K562 (cell line): ENCODE measurements at regions not wholly inside any gene's neighbourhood (a gene's known extent, or its start where the extent isn't known, plus 50 kb on each side); places are given as distances from the start of the nearest gene placed in this dataset.

Source experiments
- CBFB ChIP-seq: sonication (generic); formaldehyde crosslinking; IDR thresholded peaks from 2 replicates; pipeline ENCODE4 v1.4.0; 2020; ENCODE audit warnings: mild to moderate bottlenecking, missing genetic modification reagents
- DPF2 ChIP-seq: fragments of 450-650 bp; IDR thresholded peaks from 2 replicates; pipeline ENCODE4 v1.6.1; 2016
- HNRNPL ChIP-seq: fragments of 200-400 bp; formaldehyde crosslinking; IDR thresholded peaks from 2 replicates; pipeline ENCODE4 v1.6.1; 2017; ENCODE audit warnings: low read depth, mild to moderate bottlenecking, low read length
- MCM7 ChIP-seq, 2 experiments: fragments of 450-650 bp; IDR thresholded peaks; 2 replicates each; pipeline ENCODE4 v1.6.1; 2016 to 2018
- MED1 ChIP-seq: sonication (generic); formaldehyde crosslinking; IDR thresholded peaks from 2 replicates; pipeline ENCODE4 v1.8.1; 2023; ENCODE audit warnings: missing genetic modification reagents, borderline replicate concordance
- SAFB2 ChIP-seq: fragments of 200-400 bp; formaldehyde crosslinking; IDR thresholded peaks from 2 replicates; pipeline ENCODE4 v1.6.1; 2018; ENCODE audit warnings: borderline replicate concordance, low read length, low read depth, moderate library complexity; ENCODE audit not compliant: severe bottlenecking
- SPI1 ChIP-seq: IDR thresholded peaks from 2 replicates; pipeline ENCODE4 v1.6.1; 2011; ENCODE audit warnings: low read depth, low read length, control low read depth, borderline replicate concordance
- VEZF1 ChIP-seq: fragments of 200-800 bp; sonication (Bioruptor generic); IDR thresholded peaks from 2 replicates; pipeline ENCODE4 v1.6.1; 2017; ENCODE audit warnings: missing genetic modification characterization, missing compliant biosample characterization
- ZBTB7A ChIP-seq: IDR thresholded peaks from 2 replicates; pipeline ENCODE4 v1.6.1; 2011; ENCODE audit warnings: low read depth, mild to moderate bottlenecking, low read length, moderate library complexity, borderline replicate concordance; ENCODE audit not compliant: control insufficient read depth
- ZFX ChIP-seq: sonication (generic); formaldehyde crosslinking; IDR thresholded peaks from 2 replicates; pipeline ENCODE4 v1.8.0; 2022; ENCODE audit warnings: mild to moderate bottlenecking, missing genetic modification reagents, moderate library complexity
- ZNF146 ChIP-seq: IDR thresholded peaks from one replicate; pipeline ENCODE4 v1.6.1; 2018; ENCODE audit warnings: missing compliant biosample characterization; ENCODE audit not compliant: unreplicated experiment
- ZNF347 ChIP-seq: fragments of 450-650 bp; formaldehyde crosslinking; IDR thresholded peaks from 2 replicates; pipeline ENCODE4 v1.4.0; 2020; ENCODE audit warnings: low read depth, mild to moderate bottlenecking, moderate library complexity
- TF ChIP-seq, protein P1 (sequence below): sonication (generic); formaldehyde crosslinking; IDR thresholded peaks from 2 replicates; pipeline ENCODE4 v1.8.1; 2022; ENCODE audit warnings: missing genetic modification reagents
- TF ChIP-seq, protein P2 (sequence below): fragments of 250-450 bp; sonication (Bioruptor Pico); IDR thresholded peaks from 2 replicates; pipeline ENCODE4 v1.5.0; 2021; ENCODE audit warnings: mild to moderate bottlenecking, moderate library complexity
- TF ChIP-seq, protein P3 (sequence below): fragments of 250-450 bp; sonication (Bioruptor Pico); IDR thresholded peaks from 2 replicates; pipeline ENCODE4 v1.4.0; 2020
- TF ChIP-seq, protein P4 (sequence below): sonication (generic); formaldehyde crosslinking; IDR thresholded peaks from 2 replicates; pipeline ENCODE4 v1.8.0; 2022; ENCODE audit warnings: mild to moderate bottlenecking, missing genetic modification reagents
- TF ChIP-seq, protein P5 (sequence below): fragments of 250-450 bp; sonication (Bioruptor Pico); IDR thresholded peaks from 2 replicates; pipeline ENCODE4 v1.4.0; 2020; ENCODE audit warnings: mild to moderate bottlenecking, moderate library complexity

GRCh38 chr11:109946322-109946846, 146.8 kb upstream of the ZC3H12C start (continued):
- TF ChIP-seq, protein P1, sequence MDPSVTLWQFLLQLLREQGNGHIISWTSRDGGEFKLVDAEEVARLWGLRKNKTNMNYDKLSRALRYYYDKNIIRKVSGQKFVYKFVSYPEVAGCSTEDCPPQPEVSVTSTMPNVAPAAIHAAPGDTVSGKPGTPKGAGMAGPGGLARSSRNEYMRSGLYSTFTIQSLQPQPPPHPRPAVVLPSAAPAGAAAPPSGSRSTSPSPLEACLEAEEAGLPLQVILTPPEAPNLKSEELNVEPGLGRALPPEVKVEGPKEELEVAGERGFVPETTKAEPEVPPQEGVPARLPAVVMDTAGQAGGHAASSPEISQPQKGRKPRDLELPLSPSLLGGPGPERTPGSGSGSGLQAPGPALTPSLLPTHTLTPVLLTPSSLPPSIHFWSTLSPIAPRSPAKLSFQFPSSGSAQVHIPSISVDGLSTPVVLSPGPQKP (CRISPR knock-in tag): no peak
- peak; percentile 78 for TF ChIP-seq SPI1
- TF ChIP-seq VEZF1 (CRISPR knock-in tag): 0 out of 2 replicates have a peak, but pooled peaks have one; percentile 18
- TF ChIP-seq ZNF347 (CRISPR knock-in tag): no peak
- 0 out of 2 replicates have a peak, but pooled peaks have one; percentile 38 for TF ChIP-seq DPF2
- TF ChIP-seq ZNF146 (CRISPR knock-in tag): no peak
- TF ChIP-seq MCM7 (IDR thresholded peaks at IDR 0.05): no peak
- TF ChIP-seq, protein P2, sequence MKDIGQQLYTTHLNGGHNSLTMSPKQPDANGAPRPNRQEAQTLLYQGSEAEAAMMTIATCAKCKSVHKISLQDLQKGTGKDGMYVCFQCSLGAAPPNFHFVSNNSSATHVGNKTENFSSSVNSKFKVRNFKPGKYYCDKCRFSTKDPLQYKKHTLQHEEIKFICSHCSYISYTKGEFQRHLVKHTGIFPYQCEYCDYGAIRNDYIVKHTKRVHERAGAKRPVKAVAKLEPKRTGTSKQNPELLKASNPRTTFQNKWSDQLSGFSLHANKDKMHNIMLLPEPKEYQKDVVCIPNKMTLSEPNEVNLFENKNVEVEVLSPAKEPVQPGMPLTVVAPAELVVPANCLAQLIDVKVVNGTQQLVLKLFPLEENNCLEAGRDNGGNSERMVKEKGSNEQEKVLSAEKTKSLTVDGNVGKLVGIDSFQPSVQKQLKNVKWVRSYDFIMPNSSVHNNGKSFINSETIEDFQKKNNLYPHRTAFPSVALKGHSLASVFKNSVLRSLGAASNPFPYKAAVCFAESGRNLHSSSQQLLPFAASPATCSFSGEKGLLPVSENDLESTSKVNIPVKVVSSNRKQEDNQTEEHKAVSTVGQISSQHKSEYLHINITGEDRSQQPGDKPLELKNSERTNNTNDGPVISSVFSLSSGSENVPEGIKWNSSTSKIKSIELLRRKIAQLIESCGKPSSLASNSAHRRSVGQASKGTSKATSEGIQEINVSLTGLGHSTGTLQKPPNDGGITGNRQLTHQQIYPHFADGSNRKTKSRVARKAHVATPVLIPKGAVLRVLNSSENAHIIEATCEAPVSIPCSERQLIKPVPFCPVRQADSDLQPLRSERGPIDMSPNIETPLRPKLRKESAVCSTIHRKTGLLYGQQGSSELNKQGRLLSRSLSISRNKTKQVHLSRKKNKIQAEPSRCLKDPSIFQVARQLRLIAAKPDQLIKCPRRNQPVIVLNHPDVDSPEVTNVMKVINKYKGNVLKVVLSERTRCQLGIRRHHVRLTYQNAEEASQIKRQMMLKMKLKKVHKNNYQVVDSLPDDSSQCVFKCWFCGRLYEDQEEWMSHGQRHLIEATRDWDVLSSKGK: no peak
- TF ChIP-seq ZFX (CRISPR knock-in tag): no peak
- TF ChIP-seq CBFB (CRISPR knock-in tag): no peak
- TF ChIP-seq MED1 (CRISPR knock-in tag): no peak
- TF ChIP-seq, protein P3, sequence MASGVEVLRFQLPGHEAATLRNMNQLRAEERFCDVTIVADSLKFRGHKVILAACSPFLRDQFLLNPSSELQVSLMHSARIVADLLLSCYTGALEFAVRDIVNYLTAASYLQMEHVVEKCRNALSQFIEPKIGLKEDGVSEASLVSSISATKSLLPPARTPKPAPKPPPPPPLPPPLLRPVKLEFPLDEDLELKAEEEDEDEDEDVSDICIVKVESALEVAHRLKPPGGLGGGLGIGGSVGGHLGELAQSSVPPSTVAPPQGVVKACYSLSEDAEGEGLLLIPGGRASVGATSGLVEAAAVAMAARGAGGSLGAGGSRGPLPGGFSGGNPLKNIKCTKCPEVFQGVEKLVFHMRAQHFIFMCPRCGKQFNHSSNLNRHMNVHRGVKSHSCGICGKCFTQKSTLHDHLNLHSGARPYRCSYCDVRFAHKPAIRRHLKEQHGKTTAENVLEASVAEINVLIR (CRISPR knock-in tag): peak; percentile 70; the same call in 1 of the 2 replicates
- TF ChIP-seq, protein P4, sequence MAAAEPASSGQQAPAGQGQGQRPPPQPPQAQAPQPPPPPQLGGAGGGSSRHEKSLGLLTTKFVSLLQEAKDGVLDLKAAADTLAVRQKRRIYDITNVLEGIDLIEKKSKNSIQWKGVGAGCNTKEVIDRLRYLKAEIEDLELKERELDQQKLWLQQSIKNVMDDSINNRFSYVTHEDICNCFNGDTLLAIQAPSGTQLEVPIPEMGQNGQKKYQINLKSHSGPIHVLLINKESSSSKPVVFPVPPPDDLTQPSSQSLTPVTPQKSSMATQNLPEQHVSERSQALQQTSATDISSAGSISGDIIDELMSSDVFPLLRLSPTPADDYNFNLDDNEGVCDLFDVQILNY: no peak
- TF ChIP-seq, protein P5, sequence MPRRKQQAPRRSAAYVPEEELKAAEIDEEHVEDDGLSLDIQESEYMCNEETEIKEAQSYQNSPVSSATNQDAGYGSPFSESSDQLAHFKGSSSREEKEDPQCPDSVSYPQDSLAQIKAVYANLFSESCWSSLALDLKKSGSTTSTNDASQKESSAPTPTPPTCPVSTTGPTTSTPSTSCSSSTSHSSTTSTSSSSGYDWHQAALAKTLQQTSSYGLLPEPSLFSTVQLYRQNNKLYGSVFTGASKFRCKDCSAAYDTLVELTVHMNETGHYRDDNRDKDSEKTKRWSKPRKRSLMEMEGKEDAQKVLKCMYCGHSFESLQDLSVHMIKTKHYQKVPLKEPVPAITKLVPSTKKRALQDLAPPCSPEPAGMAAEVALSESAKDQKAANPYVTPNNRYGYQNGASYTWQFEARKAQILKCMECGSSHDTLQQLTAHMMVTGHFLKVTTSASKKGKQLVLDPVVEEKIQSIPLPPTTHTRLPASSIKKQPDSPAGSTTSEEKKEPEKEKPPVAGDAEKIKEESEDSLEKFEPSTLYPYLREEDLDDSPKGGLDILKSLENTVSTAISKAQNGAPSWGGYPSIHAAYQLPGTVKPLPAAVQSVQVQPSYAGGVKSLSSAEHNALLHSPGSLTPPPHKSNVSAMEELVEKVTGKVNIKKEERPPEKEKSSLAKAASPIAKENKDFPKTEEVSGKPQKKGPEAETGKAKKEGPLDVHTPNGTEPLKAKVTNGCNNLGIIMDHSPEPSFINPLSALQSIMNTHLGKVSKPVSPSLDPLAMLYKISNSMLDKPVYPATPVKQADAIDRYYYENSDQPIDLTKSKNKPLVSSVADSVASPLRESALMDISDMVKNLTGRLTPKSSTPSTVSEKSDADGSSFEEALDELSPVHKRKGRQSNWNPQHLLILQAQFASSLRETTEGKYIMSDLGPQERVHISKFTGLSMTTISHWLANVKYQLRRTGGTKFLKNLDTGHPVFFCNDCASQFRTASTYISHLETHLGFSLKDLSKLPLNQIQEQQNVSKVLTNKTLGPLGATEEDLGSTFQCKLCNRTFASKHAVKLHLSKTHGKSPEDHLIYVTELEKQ (CRISPR knock-in tag): no peak
- TF ChIP-seq ZBTB7A: no peak
- TF ChIP-seq SAFB2: no peak
- no peak for TF ChIP-seq HNRNPL
